WTC11 (cell line): ENCODE measurements at regions not wholly inside any gene's neighbourhood (a gene's known extent, or its start where the extent isn't known, plus 50 kb on each side); places are given as distances from the start of the nearest gene placed in this dataset.

ENCODE experiments used
- ATAC-seq: fragments of 200-7000 bp; cut with Tn5 transposase; 2 replicates; pipeline ENCODE4 v1.10.0; 2021; ENCODE audit warnings: mild to moderate bottlenecking, moderate library complexity
- CTCF ChIA-PET: fragments of 300-600 bp; sonication (Branson Sonifier 250); formaldehyde crosslinking; loops from one replicate; lab custom pipeline; 2021; ENCODE audit warnings: antibody characterized with exemption; lab: Charles Lee
- POLR2A ChIA-PET: fragments of 350-600 bp; sonication (Branson Sonifier 250); formaldehyde crosslinking; loops from one replicate; lab custom pipeline; 2021; ENCODE audit warnings: antibody characterized with exemption; lab: Charles Lee
- DNase-seq: peaks from one replicate; pipeline ENCODE4 v3.0.0; 2021; ENCODE audit warnings: low spot score
- H3K27ac Mint-ChIP-seq: 2 replicates; pipeline ENCODE4 v1.8.0; 2021; ENCODE audit warnings: mixed read lengths
- H3K27me3 Mint-ChIP-seq: 2 replicates; pipeline ENCODE4 v1.8.0; 2021; ENCODE audit warnings: low read depth, mild to moderate bottlenecking, moderate library complexity, mixed read lengths
- H3K36me3 Mint-ChIP-seq: 2 replicates; pipeline ENCODE4 v1.8.0; 2021; ENCODE audit warnings: mixed read lengths
- H3K4me1 Mint-ChIP-seq: 2 replicates; pipeline ENCODE4 v1.8.0; 2022; ENCODE audit warnings: mixed read lengths
- H3K4me3 Mint-ChIP-seq: 2 replicates; pipeline ENCODE4 v1.8.0; 2021; ENCODE audit warnings: mild to moderate bottlenecking, moderate library complexity, mixed read lengths
- H3K9me3 Mint-ChIP-seq: 2 replicates; pipeline ENCODE4 v1.8.0; 2021; ENCODE audit warnings: mixed read lengths
- ATF2 ChIP-seq: sonication (generic); formaldehyde crosslinking; IDR thresholded peaks from 2 replicates; pipeline ENCODE4 v1.8.1; 2022; ENCODE audit warnings: low read depth, missing genetic modification reagents, borderline replicate concordance
- ATF3 ChIP-seq: sonication (generic); formaldehyde crosslinking; conservative IDR thresholded peaks from 2 replicates; pipeline ENCODE4 v1.8.1; 2022; ENCODE audit warnings: mild to moderate bottlenecking, missing genetic modification reagents
- EMX1 ChIP-seq: fragments of 250-450 bp; sonication (Bioruptor Pico); IDR thresholded peaks from 2 replicates; pipeline ENCODE4 v1.8.0; 2021; ENCODE audit warnings: mild to moderate bottlenecking
- FOXK1 ChIP-seq: sonication (generic); formaldehyde crosslinking; IDR thresholded peaks from 2 replicates; pipeline ENCODE4 v1.8.0; 2022; ENCODE audit warnings: mild to moderate bottlenecking, moderate library complexity, missing genetic modification reagents
- FOXP1 ChIP-seq: sonication (generic); formaldehyde crosslinking; IDR thresholded peaks from 2 replicates; pipeline ENCODE4 v1.8.0; 2022; ENCODE audit warnings: missing genetic modification reagents, mild to moderate bottlenecking, moderate library complexity, borderline replicate concordance
- GTF2I ChIP-seq: fragments of 250-450 bp; sonication (Bioruptor Pico); conservative IDR thresholded peaks from 2 replicates; pipeline ENCODE4 v1.4.0; 2021; ENCODE audit warnings: mild to moderate bottlenecking
- MAX ChIP-seq: sonication (generic); formaldehyde crosslinking; IDR thresholded peaks from 2 replicates; pipeline ENCODE4 v1.8.0; 2022; ENCODE audit warnings: mild to moderate bottlenecking, missing genetic modification reagents
- NFATC4 ChIP-seq: fragments of 250-450 bp; sonication (Bioruptor Pico); IDR thresholded peaks from 2 replicates; pipeline ENCODE4 v1.9.0; 2021; ENCODE audit warnings: mild to moderate bottlenecking
- RORB ChIP-seq: fragments of 250-450 bp; sonication (Bioruptor Pico); IDR thresholded peaks from 2 replicates; pipeline ENCODE4 v1.9.0; 2021; ENCODE audit warnings: mild to moderate bottlenecking
- SP1 ChIP-seq: sonication (generic); formaldehyde crosslinking; conservative IDR thresholded peaks from 2 replicates; pipeline ENCODE4 v1.8.1; 2022; ENCODE audit warnings: missing genetic modification reagents
- TCF7 ChIP-seq: sonication (generic); formaldehyde crosslinking; IDR thresholded peaks from 2 replicates; pipeline ENCODE4 v1.8.0; 2022; ENCODE audit warnings: mild to moderate bottlenecking, low read depth, missing genetic modification reagents, moderate library complexity
- TEAD4 ChIP-seq: sonication (generic); formaldehyde crosslinking; IDR thresholded peaks from 2 replicates; pipeline ENCODE4 v1.8.0; 2022; ENCODE audit warnings: mild to moderate bottlenecking, missing genetic modification reagents
- ZBTB43 ChIP-seq: sonication (generic); formaldehyde crosslinking; IDR thresholded peaks from 2 replicates; pipeline ENCODE4 v1.8.1; 2023; ENCODE audit warnings: mild to moderate bottlenecking, missing genetic modification reagents
- ZNF121 ChIP-seq: sonication (generic); formaldehyde crosslinking; IDR thresholded peaks from 2 replicates; pipeline ENCODE4 v1.8.0; 2023; ENCODE audit warnings: missing genetic modification reagents
- ZNF423 ChIP-seq: fragments of 250-450 bp; sonication (Bioruptor Pico); IDR thresholded peaks from 2 replicates; pipeline ENCODE4 v2.1.2; 2022; ENCODE audit warnings: mild to moderate bottlenecking, moderate library complexity
- TF ChIP-seq, protein P1 (sequence below): sonication (generic); formaldehyde crosslinking; IDR thresholded peaks from 2 replicates; pipeline ENCODE4 v1.8.0; 2023; ENCODE audit warnings: missing genetic modification reagents
- TF ChIP-seq, protein P2 (sequence below): sonication (generic); formaldehyde crosslinking; IDR thresholded peaks from 2 replicates; pipeline ENCODE4 v1.8.1; 2023; ENCODE audit warnings: mild to moderate bottlenecking, missing genetic modification reagents, moderate library complexity
- TF ChIP-seq, protein P3 (sequence below): sonication (generic); formaldehyde crosslinking; IDR thresholded peaks from 2 replicates; pipeline ENCODE4 v1.8.0; 2022; ENCODE audit warnings: mild to moderate bottlenecking, missing genetic modification reagents
- TF ChIP-seq, protein P4 (sequence below): fragments of 200-600 bp; IDR thresholded peaks from 2 replicates; pipeline ENCODE4 v1.8.0; 2022; ENCODE audit warnings: antibody characterized with exemption

DNA sequence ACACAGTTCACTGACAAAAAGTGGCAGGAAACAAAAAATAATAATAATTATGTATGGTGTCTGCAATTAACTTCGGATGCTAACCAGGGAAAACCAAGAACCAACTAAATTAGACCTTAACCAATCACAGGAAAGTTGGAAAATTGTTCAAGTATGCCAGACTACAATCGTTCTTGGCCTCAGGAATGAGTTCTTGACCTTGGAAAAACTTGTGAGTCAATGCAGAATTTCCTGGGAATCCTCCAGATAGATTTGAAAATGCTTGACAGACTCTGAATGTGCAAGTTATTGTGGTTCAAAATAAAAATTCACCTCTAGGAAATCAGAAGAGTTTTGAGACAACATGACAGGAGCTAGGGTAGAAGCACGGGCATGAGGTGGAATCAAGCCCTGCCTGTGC lies 171.5 kb downstream of the C7orf25 start:
- H3K4me3 Mint-ChIP-seq, result no peak overlapping the region
- no peak overlapping the region for H3K27ac Mint-ChIP-seq
- peaks cover 6% of the 10 kb centered on the region for H3K4me1 Mint-ChIP-seq
- no peaks in the 10 kb centered on the region; the same call in 1 of the 2 replicates for H3K27me3 Mint-ChIP-seq
- ChIA-PET CTCF (no interaction called here), POLR2A (no interaction called here)
- peaks cover 21% of the 10 kb centered on the region for H3K9me3 Mint-ChIP-seq
- DNase-seq (no peak), ATAC-seq (no peak)
- TF ChIP-seq EMX1 (CRISPR knock-in tag), result no peak
- no peak for TF ChIP-seq ZNF121 (CRISPR knock-in tag)
- TF ChIP-seq, protein P1, sequence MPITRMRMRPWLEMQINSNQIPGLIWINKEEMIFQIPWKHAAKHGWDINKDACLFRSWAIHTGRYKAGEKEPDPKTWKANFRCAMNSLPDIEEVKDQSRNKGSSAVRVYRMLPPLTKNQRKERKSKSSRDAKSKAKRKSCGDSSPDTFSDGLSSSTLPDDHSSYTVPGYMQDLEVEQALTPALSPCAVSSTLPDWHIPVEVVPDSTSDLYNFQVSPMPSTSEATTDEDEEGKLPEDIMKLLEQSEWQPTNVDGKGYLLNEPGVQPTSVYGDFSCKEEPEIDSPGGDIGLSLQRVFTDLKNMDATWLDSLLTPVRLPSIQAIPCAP (CRISPR knock-in tag), result no peak
- TF ChIP-seq ATF3 (CRISPR knock-in tag), result no peak
- TF ChIP-seq FOXP1 (CRISPR knock-in tag), result no peak
- TF ChIP-seq FOXK1 (CRISPR knock-in tag), result no peak
- TF ChIP-seq ZNF423 (CRISPR knock-in tag), result no peak
- H3K36me3 Mint-ChIP-seq, result no peaks in the 10 kb centered on the region

DNA sequence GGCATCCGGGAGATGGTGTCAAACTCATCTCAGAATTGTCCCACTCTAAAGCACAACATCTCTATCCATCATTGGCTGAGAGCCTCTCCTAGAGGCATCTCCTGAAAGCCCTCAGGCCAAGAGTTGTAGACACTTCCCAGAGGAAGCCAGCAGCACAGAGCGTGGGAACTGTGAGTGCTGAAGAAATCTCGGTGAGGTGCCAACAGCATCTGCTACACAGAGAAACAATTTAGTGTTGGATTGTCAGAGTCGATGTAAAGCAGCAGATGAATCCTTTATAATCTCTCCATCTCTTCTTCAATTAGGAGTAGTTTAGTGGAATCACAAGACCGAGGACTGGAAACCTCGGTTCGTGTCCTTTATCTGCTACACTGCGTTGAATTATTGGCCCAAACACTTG lies 172.2 kb downstream of the C7orf25 start:
- CTCF ChIA-PET, result no interaction called here
- no peaks in the 10 kb centered on the region; the same call in 1 of the 2 replicates for H3K27me3 Mint-ChIP-seq
- H3K4me3 Mint-ChIP-seq, result no peak overlapping the region
- no peak overlapping the region for H3K27ac Mint-ChIP-seq
- POLR2A ChIA-PET, result no interaction called here
- DNase-seq (no peak), ATAC-seq (no peak)
- peaks cover 6% of the 10 kb centered on the region for H3K4me1 Mint-ChIP-seq
- peaks cover 27% of the 10 kb centered on the region for H3K9me3 Mint-ChIP-seq
- no peak for TF ChIP-seq EMX1 (CRISPR knock-in tag)
- no peak for TF ChIP-seq NFATC4 (CRISPR knock-in tag)
- TF ChIP-seq RORB (CRISPR knock-in tag), result no peak
- no peak for TF ChIP-seq ATF2
- TF ChIP-seq FOXP1 (CRISPR knock-in tag), result no peak
- TF ChIP-seq, protein P2, sequence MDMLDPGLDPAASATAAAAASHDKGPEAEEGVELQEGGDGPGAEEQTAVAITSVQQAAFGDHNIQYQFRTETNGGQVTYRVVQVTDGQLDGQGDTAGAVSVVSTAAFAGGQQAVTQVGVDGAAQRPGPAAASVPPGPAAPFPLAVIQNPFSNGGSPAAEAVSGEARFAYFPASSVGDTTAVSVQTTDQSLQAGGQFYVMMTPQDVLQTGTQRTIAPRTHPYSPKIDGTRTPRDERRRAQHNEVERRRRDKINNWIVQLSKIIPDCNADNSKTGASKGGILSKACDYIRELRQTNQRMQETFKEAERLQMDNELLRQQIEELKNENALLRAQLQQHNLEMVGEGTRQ (CRISPR knock-in tag), result no peak
- TF ChIP-seq, protein P3, sequence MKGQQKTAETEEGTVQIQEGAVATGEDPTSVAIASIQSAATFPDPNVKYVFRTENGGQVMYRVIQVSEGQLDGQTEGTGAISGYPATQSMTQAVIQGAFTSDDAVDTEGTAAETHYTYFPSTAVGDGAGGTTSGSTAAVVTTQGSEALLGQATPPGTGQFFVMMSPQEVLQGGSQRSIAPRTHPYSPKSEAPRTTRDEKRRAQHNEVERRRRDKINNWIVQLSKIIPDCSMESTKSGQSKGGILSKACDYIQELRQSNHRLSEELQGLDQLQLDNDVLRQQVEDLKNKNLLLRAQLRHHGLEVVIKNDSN, result no peak
- no peaks in the 10 kb centered on the region for H3K36me3 Mint-ChIP-seq

GRCh38 chr7:42736931-42737330 lies 174.9 kb downstream of the C7orf25 start:
- TF ChIP-seq, protein P4, sequence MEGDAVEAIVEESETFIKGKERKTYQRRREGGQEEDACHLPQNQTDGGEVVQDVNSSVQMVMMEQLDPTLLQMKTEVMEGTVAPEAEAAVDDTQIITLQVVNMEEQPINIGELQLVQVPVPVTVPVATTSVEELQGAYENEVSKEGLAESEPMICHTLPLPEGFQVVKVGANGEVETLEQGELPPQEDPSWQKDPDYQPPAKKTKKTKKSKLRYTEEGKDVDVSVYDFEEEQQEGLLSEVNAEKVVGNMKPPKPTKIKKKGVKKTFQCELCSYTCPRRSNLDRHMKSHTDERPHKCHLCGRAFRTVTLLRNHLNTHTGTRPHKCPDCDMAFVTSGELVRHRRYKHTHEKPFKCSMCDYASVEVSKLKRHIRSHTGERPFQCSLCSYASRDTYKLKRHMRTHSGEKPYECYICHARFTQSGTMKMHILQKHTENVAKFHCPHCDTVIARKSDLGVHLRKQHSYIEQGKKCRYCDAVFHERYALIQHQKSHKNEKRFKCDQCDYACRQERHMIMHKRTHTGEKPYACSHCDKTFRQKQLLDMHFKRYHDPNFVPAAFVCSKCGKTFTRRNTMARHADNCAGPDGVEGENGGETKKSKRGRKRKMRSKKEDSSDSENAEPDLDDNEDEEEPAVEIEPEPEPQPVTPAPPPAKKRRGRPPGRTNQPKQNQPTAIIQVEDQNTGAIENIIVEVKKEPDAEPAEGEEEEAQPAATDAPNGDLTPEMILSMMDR, result 0 out of 2 replicates have a peak, but pooled peaks have one; percentile 14
- no peak for TF ChIP-seq GTF2I
- ChIA-PET POLR2A (interaction anchor here (0.7 kb wide), 1 partner anchor 94 kb away, joined by 4 read pairs; no protein-coding TSS in a partner anchor), CTCF (interaction anchor here (0.6 to 1.6 kb wide), 24 partner anchors 9 to 1130 kb away, joined by 3 to 32 read pairs (median 4); no protein-coding TSS in a partner anchor)
- H3K27ac Mint-ChIP-seq, result no peak overlapping the region
- H3K27me3 Mint-ChIP-seq, result peaks cover 3% of the 10 kb centered on the region; the same call in 1 of the 2 replicates
- H3K36me3 Mint-ChIP-seq, result no peaks in the 10 kb centered on the region
- no peak overlapping the region for H3K4me3 Mint-ChIP-seq
- DNase-seq, result peak; percentile 42
- H3K9me3 Mint-ChIP-seq, result peaks cover 35% of the 10 kb centered on the region
- H3K4me1 Mint-ChIP-seq, result no peaks in the 10 kb centered on the region
- ATAC-seq, result peak; percentile 100

DNA sequence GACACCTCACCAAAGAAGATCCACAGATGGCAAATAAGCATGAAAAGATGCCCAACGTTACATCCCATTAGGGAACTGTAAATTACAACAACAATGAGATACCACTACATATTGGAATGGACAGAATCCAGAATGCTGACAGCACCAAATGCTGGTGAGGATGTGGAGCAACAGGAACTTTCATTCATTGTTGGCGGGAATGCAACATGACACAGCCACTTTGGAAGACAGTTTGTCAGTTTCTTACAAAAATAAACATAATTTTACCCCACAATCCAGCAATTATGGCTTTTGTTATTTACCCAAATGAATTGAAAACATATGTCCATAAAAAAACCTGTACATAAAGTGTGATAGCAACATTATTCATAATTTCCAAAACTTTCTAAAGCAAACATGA lies 176.8 kb downstream of the C7orf25 start:
- H3K9me3 Mint-ChIP-seq, result peaks cover 39% of the 10 kb centered on the region
- H3K27me3 Mint-ChIP-seq, result peaks cover 3% of the 10 kb centered on the region; the same call in 1 of the 2 replicates
- H3K27ac Mint-ChIP-seq, result no peak overlapping the region
- ATAC-seq (no peak), DNase-seq (no peak)
- no peak overlapping the region for H3K4me3 Mint-ChIP-seq
- CTCF ChIA-PET, result no interaction called here
- POLR2A ChIA-PET, result no interaction called here
- no peaks in the 10 kb centered on the region for H3K4me1 Mint-ChIP-seq
- no peaks in the 10 kb centered on the region for H3K36me3 Mint-ChIP-seq
- TF ChIP-seq GTF2I, result no peak
- no peak for TF ChIP-seq SP1 (CRISPR knock-in tag)
- no peak for TF ChIP-seq MAX (CRISPR knock-in tag)
- TF ChIP-seq TCF7 (CRISPR knock-in tag), result no peak
- no peak for TF ChIP-seq TEAD4 (CRISPR knock-in tag)
- TF ChIP-seq, protein P1 (CRISPR knock-in tag), result no peak
- no peak for TF ChIP-seq ZBTB43 (CRISPR knock-in tag)
